GM12872 (cell line): ENCODE measurements at regions not wholly inside any gene's neighbourhood (a gene's known extent, or its start where the extent isn't known, plus 50 kb on each side); places are given as distances from the start of the nearest gene placed in this dataset.

Experiments used
- TF ChIP-seq, protein P1 (sequence below): IDR thresholded peaks from 3 replicates; pipeline ENCODE4 v1.5.1; 2011; ENCODE audit warnings: low read depth, mild to moderate bottlenecking, low read length, moderate library complexity; ENCODE audit not compliant: insufficient read depth

DNA sequence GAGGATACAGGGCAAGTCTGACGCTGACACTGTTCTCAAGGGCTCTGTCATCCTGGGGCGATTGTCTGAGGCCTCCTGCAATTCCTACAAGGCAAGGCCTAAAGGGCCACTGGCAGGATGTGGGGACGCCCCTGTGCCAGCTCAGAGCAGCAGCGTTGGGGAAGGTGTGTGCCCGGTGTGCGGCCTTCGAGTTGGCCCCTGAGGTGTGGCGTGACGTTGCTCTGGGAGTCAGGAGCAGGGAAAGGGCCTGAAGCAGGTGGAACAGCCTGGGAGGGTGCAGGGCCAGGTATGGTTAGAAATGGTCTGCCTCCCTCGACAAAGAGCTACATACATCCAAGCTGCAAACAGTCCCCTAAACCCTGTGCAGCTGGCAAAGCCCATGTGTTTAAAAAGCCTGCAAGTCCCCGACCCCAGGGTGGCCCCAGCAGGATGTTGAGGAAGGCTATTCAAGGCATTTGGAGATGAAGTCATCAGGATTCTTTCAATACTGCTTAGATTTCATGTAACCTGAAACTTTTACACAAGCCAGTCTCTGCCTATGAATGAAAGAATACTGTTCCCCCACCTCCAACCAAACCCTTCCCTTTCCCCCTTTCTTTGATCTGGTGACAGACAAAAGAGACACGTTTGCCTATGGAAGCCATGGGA, 142.5 kb upstream of the TNS3 start:
- TF ChIP-seq, protein P1, sequence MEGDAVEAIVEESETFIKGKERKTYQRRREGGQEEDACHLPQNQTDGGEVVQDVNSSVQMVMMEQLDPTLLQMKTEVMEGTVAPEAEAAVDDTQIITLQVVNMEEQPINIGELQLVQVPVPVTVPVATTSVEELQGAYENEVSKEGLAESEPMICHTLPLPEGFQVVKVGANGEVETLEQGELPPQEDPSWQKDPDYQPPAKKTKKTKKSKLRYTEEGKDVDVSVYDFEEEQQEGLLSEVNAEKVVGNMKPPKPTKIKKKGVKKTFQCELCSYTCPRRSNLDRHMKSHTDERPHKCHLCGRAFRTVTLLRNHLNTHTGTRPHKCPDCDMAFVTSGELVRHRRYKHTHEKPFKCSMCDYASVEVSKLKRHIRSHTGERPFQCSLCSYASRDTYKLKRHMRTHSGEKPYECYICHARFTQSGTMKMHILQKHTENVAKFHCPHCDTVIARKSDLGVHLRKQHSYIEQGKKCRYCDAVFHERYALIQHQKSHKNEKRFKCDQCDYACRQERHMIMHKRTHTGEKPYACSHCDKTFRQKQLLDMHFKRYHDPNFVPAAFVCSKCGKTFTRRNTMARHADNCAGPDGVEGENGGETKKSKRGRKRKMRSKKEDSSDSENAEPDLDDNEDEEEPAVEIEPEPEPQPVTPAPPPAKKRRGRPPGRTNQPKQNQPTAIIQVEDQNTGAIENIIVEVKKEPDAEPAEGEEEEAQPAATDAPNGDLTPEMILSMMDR, result no peak

DNA sequence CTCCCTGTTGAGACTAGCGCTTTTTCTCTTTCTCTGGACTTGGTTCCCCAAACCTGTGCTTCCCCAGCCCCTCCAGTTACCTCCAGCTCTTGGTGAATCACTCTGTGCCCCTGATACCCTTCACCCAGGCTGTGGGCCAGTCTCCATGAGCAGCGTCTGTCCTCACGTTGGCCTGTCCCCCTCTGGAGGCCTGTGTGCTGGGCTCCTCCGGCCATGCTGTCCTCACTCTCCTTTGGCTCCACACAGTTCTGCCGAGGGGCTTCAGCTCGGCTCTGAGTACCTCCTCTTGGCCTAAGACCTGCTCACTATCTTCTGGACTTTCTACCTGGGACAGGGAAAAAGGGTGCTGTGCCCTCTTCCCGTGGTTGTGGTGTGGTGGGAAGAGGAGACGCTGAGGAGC, 140.2 kb upstream of the TNS3 start:
- TF ChIP-seq, protein P1, result no peak

DNA sequence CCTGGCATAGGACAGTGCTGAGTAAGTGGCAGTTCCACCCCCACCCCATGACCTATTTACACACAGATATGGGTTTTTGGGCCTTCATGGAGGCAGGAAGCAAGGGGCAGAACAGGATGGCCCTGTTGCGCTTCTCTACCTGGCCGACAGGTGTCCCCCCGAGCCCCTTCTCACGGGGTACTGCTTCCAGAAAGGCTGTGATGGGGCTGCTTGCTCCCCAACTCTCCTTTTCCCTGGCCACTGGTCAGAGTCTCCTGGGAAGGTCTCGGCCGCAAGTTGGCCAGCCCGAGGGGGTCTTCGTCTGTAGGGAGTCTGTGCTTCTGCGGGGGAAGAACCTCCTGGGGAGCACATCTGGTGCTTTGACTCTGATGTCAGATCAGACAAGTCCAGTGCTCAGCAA, 139.8 kb upstream of the TNS3 start:
- TF ChIP-seq, protein P1, result peak; percentile 69

DNA sequence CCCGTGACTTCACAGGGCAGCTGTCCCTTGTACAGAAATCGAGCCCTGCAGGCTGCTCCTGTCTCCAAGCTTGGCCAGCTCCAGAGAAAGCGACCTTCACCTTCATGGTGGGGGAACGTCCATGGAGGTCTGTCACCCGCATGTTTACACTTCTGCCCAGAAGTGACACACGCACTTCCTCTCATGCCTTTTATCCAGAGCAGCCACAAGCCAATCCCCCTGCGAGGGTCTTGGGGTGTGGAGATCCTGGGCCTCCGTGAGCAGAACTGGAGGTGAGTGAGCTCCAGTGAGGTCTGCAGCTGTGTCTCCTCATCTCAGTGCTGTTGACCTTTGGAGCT, 139.0 kb upstream of the TNS3 start:
- TF ChIP-seq, protein P1, result no peak

DNA sequence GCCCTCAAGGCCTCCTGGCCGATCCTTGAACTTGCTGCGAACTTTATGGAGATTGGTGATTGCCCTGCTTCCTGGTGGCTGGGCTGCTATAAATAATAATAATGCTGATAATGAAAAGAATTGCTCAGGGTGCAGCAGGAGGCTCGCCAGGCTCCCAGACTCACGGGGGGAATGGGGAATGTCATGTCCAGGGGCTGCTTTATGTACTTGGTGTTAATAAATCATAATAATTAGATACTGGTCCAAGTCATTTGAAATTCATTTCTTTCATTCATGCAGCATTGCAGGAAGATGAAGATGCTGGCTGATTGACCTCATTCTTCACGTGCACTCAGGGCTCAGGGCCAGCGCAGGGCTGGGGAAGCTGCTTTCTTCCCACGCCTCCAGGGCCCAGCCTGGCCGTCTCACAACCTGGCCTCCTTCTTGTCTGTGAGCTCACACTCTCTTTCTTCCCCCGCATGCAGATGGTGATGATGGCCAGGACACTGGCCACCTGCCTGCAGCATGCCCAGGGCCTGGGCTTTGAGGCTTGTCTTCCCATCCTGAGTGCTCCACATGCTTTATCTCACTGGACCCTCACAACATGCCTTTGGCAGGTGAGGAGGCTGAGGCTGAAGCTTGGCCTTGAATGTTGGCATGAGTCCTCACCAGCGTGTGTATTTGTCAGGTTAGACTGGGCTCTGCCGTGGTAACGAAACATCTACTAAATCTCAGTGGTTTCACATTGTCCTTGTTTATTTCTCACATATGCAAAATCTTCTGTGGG, 138.4 kb upstream of the TNS3 start:
- TF ChIP-seq, protein P1, result no peak

DNA sequence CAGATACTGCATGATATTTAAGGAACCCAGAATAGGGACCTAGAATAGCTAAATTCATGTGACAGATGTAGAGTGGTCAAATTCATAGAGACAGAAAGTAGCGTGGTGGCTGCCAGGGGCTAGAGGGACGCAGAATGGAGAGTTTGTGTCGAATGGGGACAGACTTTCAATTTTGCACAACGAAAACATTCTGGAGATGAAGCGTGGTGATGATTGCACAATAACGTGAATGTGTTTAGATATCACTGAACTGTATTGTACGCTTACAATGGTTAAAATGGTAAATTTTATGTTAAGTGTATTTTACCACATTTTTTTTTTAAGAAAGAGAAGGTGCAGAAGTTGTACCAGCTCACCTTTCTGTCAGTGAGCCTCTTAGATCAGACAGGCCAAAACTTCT, 137.8 kb upstream of the TNS3 start:
- TF ChIP-seq, protein P1, result no peak

DNA sequence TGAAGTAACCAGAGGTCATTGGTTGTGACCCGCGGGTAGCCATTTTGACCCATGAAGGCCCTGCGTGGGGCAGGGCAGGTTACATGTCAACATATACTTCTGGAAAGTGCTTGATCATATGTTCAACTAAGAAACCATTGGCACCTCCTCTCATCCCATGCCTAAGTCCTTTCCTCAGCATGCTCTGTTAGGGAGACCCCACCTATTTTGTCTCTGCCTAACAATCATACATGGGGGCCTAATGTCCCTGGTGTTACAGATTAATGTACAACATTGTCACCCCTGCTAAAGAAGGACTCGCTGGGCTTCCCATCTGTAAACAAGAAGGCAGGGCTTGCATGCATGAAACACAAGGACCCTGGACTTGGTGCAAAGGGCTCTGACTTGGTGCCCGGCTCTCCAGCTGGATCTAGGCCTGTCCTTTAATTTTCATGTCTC, 133.7 kb upstream of the TNS3 start:
- TF ChIP-seq, protein P1, result no peak
